HFFc6 (cell line): ENCODE measurements at regions not wholly inside any gene's neighbourhood (a gene's known extent, or its start where the extent isn't known, plus 50 kb on each side); places are given as distances from the start of the nearest gene placed in this dataset.
"Not testable (repeated sequence)": the region's sequence is repeated elsewhere in the genome, so short reads cannot be mapped to it uniquely, and the experiment has no call there.

Experiments
- DNase-seq: peaks from one replicate; pipeline ENCODE4 v3.0.0-alpha.2; 2018
- H3K27ac Mint-ChIP-seq: 2 replicates; pipeline ENCODE4 v1.8.0; 2020; ENCODE audit warnings: mild to moderate bottlenecking, mixed read lengths
- H3K27me3 Mint-ChIP-seq: 2 replicates; pipeline ENCODE4 v1.8.0; 2021; ENCODE audit warnings: mild to moderate bottlenecking, moderate library complexity, mixed read lengths; ENCODE audit not compliant: insufficient read depth
- H3K36me3 Mint-ChIP-seq: 2 replicates; pipeline ENCODE4 v1.8.0; 2021; ENCODE audit warnings: low read depth, mixed read lengths
- H3K4me1 Mint-ChIP-seq: 2 replicates; pipeline ENCODE4 v1.8.0; 2020; ENCODE audit warnings: low read depth, mixed read lengths
- H3K4me3 Mint-ChIP-seq: 2 replicates; pipeline ENCODE4 v1.8.0; 2020; ENCODE audit warnings: mild to moderate bottlenecking, moderate library complexity, mixed read lengths
- H3K9me3 Mint-ChIP-seq: 2 replicates; pipeline ENCODE4 v1.8.0; 2020; ENCODE audit warnings: mild to moderate bottlenecking, mixed read lengths
- CTCF ChIP-seq: fragments of 200-600 bp; sonication (generic); IDR thresholded peaks from 2 replicates; pipeline ENCODE4 v1.5.0; 2021; ENCODE audit warnings: antibody characterized with exemption, mild to moderate bottlenecking

GRCh38 chr2:179331061-179331460, 66.4 kb upstream of the SESTD1 start:
- no peak for DNase-seq
- H3K27ac Mint-ChIP-seq: no peak overlapping the region
- H3K36me3 Mint-ChIP-seq: no peaks in the 10 kb centered on the region
- peaks cover 5% of the 10 kb centered on the region for H3K27me3 Mint-ChIP-seq
- peaks cover 9% of the 10 kb centered on the region for H3K4me1 Mint-ChIP-seq
- peaks cover 9% of the 10 kb centered on the region for H3K9me3 Mint-ChIP-seq
- TF ChIP-seq CTCF: no peak
- no peak overlapping the region for H3K4me3 Mint-ChIP-seq

GRCh38 chr2:179322289-179322688, 57.7 kb upstream of the SESTD1 start:
- H3K4me3 Mint-ChIP-seq: no peak overlapping the region
- no peak for TF ChIP-seq CTCF

GRCh38 chr2:179321034-179321433, 56.4 kb upstream of the SESTD1 start:
- H3K36me3 Mint-ChIP-seq, H3K4me3 Mint-ChIP-seq, DNase-seq, H3K9me3 Mint-ChIP-seq, H3K27ac Mint-ChIP-seq, H3K4me1 Mint-ChIP-seq, H3K27me3 Mint-ChIP-seq: not testable (repeated sequence)

More at GRCh38 chr2:179322289-179322688, 57.7 kb upstream of the SESTD1 start:
- Mint-ChIP-seq H3K27ac (no peak overlapping the region), H3K4me1 (no peaks in the 10 kb centered on the region), H3K9me3 (no peaks in the 10 kb centered on the region), H3K27me3 (no peaks in the 10 kb centered on the region; the same call in 1 of the 2 replicates), H3K36me3 (no peaks in the 10 kb centered on the region)
- no peak for DNase-seq

GRCh38 chr2:179314729-179315128, 50.1 kb upstream of the SESTD1 start:
- H3K4me1 Mint-ChIP-seq, H3K36me3 Mint-ChIP-seq, H3K27ac Mint-ChIP-seq, H3K9me3 Mint-ChIP-seq, H3K27me3 Mint-ChIP-seq, DNase-seq, H3K4me3 Mint-ChIP-seq: not testable (repeated sequence)
